ENCODE measurements at regions not wholly inside any gene's neighbourhood (a gene's known extent, or its start where the extent isn't known, plus 50 kb on each side); places are given as distances from the start of the nearest gene placed in this dataset.

GRCh38 chr10:65328486-65328885, 1597.3 kb upstream of the LRRTM3 start (continued):
- no peak for TF ChIP-seq ZNF462 (CRISPR knock-in tag; IDR thresholded peaks at IDR 0.05)
- no peak for TF ChIP-seq REST (IDR thresholded peaks at IDR 0.05; ENCODE audit: unreplicated experiment)
- TF ChIP-seq JUNB (IDR thresholded peaks at IDR 0.05; ENCODE audit: unreplicated experiment), result no peak
- TF ChIP-seq EZH2 (IDR thresholded peaks at IDR 0.05; ENCODE audit: low read depth, unreplicated experiment), result no peak
- TF ChIP-seq EZH2phosphoT487 (IDR thresholded peaks at IDR 0.05; ENCODE audit: unreplicated experiment), result no peak
- no peak for TF ChIP-seq ZNF114 (CRISPR knock-in tag; IDR thresholded peaks at IDR 0.05)

GRCh38 chr10:65335311-65335710, 1590.5 kb upstream of the LRRTM3 start:
- no peak for ATAC-seq
- Histone ChIP-seq H3K79me2 (replicated peaks; ENCODE audit: insufficient read depth) (no peaks in the 10 kb centered on the region), H3K27ac (ENCODE audit: low read depth) (no peak overlapping the region), H3K27me3 (ENCODE audit: insufficient read depth) (no peaks in the 10 kb centered on the region), H3K4me2 (no peak overlapping the region), H3F3A (replicated peaks; ENCODE audit: low read depth) (no peaks in the 10 kb centered on the region), H3K4me3 (no peak overlapping the region), H3K9me2 (ENCODE audit: insufficient read depth) (no peaks in the 10 kb centered on the region), H3K36me3 (ENCODE audit: insufficient read depth) (no peaks in the 10 kb centered on the region), H3K4me1 (ENCODE audit: insufficient read depth) (no peaks in the 10 kb centered on the region), H4K20me1 (replicated peaks; ENCODE audit: insufficient read depth) (no peaks in the 10 kb centered on the region), H2AFZ (no peak overlapping the region)
- Mint-ChIP-seq H3K4me3 (no peak overlapping the region), H3K27me3 (ENCODE audit: insufficient read depth, low read depth, poor library complexity) (no peaks in the 10 kb centered on the region), H3K4me1 (no peaks in the 10 kb centered on the region), H3K36me3 (ENCODE audit: low read depth) (no peaks in the 10 kb centered on the region), H3K9me3 (no peaks in the 10 kb centered on the region), H3K27ac (no peak overlapping the region)
- DNase-seq (ENCODE audit: low spot score), result no peak
- TF ChIP-seq JUNB (IDR thresholded peaks at IDR 0.05; ENCODE audit: unreplicated experiment), result no peak
- no peak for TF ChIP-seq REST (IDR thresholded peaks at IDR 0.05; ENCODE audit: unreplicated experiment)
- no peak for TF ChIP-seq EZH2phosphoT487 (IDR thresholded peaks at IDR 0.05; ENCODE audit: unreplicated experiment)
- no peak for TF ChIP-seq POLR2AphosphoS5 (IDR thresholded peaks at IDR 0.05; ENCODE audit: low read depth)
- TF ChIP-seq CREB1 (CRISPR knock-in tag; IDR thresholded peaks at IDR 0.05; ENCODE audit: low read depth), result no peak
- TF ChIP-seq CTCF (conservative IDR thresholded peaks at IDR 0.05; ENCODE audit: low read depth in 2 of 2), result no peak
